ENCODE measurements at regions not wholly inside any gene's neighbourhood (a gene's known extent, or its start where the extent isn't known, plus 50 kb on each side); places are given as distances from the start of the nearest gene placed in this dataset.

- no peak for DNase-seq
- in situ Hi-C loops (cut with HindIII; ENCODE audit: low pct_ligation_motif_present, low pct_unique_long_range_greater_than_20kb, low sequenced_read_pairs), result no loop called here
These were observed 248.3 kb downstream of the DHX35 start for GRCh38 chr20:39210341-39211036.

- DNase-seq, result no peak
- in situ Hi-C loops (cut with HindIII; ENCODE audit: low pct_ligation_motif_present, low pct_unique_long_range_greater_than_20kb, low sequenced_read_pairs), result no loop called here
These were observed 244.9 kb downstream of the DHX35 start for GRCh38 chr20:39206899-39207564.

DNA sequence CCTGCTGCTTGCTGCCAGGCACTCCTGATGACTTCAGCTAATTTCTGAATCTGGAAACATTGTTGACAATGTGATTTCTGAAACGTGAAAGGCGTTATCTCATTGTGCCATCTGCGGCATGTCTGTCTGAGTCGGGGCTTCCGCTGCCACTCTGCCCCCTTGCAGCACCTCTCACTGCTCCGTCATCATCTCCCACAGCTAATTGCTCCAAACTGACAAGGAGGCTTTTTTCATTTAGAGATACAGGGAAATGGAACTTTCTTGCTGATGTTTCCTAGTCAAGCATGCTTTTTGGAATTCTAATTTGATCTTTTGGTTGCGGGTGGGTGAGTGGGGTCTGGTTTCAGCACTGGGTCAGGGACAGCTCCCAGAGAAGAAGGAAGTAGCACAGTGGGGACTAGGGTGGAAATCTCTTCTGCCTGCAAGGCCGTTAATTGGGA is 233.5 kb downstream of the DHX35 start:
- DNase-seq, result no peak
- in situ Hi-C loops (cut with HindIII; ENCODE audit: low pct_ligation_motif_present, low pct_unique_long_range_greater_than_20kb, low sequenced_read_pairs), result no loop called here

DNA sequence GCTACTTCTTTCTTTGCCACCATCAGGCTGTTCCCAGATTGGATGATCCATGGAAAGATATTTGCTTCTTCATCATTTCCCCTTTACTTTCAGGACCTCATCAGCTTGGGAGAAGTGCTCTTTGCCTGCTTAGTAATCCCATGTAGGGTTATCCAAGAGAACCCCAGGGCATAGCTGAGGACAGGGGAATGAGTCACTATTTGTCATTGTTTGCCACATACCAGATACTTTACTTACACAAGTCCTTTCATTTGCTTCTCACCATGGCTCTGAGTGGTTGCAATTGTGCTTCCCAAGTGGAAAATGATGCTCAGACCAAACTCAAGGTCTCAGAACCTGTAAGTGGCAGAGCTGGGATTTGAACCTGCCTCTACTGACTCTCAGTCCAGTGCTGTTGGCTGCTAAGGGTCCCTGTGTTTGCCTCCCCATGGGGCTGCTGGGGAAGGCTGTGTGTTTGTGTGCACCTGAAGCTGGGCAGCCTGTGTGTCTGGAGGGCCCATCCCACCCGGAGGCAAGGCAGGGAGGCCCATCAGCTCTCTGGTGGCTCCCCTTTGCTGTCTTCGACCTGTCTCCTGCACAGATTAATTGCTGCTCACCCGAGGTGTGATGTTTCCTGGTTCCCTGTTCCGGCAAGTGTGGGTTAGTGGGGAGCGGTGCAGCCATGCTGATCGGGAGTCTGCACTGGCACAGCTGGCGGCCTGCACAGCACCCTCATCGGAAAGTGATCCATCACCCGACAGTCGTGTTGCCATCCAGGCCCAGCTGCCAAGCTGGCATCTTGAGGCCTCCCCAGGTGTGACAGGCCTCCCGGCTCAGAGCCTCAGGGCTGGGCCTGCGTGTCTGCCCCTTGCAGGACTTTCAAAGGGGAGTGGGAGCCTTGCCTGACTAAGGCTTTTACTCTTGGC is 228.8 kb downstream of the DHX35 start:
- in situ Hi-C loops (cut with HindIII; ENCODE audit: low pct_ligation_motif_present, low pct_unique_long_range_greater_than_20kb, low sequenced_read_pairs), result no loop called here
- DNase-seq, result no peak

GRCh38 chr20:39188266-39188765 is 226.2 kb downstream of the DHX35 start:
- in situ Hi-C loops (cut with HindIII; ENCODE audit: low pct_ligation_motif_present, low pct_unique_long_range_greater_than_20kb, low sequenced_read_pairs), result no loop called here
- no peak for DNase-seq

DNA sequence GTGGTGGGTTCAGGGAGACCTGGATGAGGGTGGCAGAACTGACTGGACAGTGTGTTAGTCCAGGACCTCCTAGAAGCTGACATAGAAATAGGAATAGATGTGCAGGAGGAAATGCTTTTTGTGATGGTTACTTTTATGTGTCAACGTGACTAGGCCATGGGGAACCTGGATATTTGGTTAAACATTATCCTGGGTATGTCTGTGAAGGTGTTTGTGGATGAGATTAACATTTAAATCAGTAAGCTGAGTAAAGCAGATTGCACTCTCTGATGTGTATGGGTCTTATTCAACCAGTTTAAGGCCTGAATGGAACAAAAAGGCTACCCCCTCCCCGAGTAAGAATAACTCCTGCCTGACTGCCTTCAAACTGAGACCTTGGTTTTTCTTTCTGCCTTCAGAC is 219.3 kb downstream of the DHX35 start:
- in situ Hi-C loops (cut with HindIII; ENCODE audit: low pct_ligation_motif_present, low pct_unique_long_range_greater_than_20kb, low sequenced_read_pairs), result no loop called here
- no peak for DNase-seq

DNA sequence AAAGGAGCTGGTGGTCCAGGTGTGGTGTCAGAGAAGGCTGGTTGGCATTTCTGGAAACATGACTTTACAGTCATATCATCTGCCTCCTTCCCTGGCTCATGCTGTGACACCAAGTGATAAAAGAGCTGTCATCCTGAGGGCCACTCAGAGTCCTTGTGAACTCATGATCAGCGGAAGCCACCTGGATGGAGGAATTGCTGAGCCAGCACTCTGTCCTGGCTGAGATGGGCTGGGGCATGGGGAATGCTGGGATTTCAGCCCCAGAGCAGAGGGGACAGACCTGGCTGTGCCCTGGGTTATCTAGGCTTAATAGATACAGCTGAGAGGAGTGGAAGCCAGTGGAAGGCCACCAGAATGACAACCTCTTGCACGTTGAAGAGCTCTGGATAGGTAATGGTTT is 214.3 kb downstream of the DHX35 start:
- no peak for DNase-seq
- in situ Hi-C loops (cut with HindIII; ENCODE audit: low pct_ligation_motif_present, low pct_unique_long_range_greater_than_20kb, low sequenced_read_pairs), result no loop called here

GRCh38 chr20:39170896-39171463 is 208.8 kb downstream of the DHX35 start:
- DNase-seq, result no peak
- in situ Hi-C loops (cut with HindIII; ENCODE audit: low pct_ligation_motif_present, low pct_unique_long_range_greater_than_20kb, low sequenced_read_pairs), result no loop called here

DNA sequence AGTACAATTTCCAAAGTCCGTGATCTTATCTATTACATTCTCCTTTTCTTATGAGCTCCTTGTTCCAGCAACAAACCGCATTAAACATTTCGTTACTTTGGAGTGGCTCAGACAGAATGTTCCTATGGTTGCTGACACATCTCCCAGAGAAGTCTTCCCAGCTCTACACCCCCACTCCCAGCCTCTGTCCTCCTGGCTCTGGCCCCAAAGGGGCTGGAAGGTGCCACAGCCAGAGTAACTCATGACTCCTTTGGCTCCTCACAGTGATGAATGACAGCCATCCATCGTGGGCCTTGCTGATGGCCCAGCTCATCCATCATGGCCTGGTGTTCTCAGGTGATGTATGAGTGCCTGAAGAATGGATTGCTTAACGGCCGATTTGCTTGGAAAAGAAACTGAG is 203.0 kb downstream of the DHX35 start:
- no peak for DNase-seq
- in situ Hi-C loops (cut with HindIII; ENCODE audit: low pct_ligation_motif_present, low pct_unique_long_range_greater_than_20kb, low sequenced_read_pairs), result no loop called here

GRCh38 chr20:39164642-39165041 is 202.5 kb downstream of the DHX35 start:
- no peak for DNase-seq
- in situ Hi-C loops (cut with HindIII; ENCODE audit: low pct_ligation_motif_present, low pct_unique_long_range_greater_than_20kb, low sequenced_read_pairs), result no loop called here

DNA sequence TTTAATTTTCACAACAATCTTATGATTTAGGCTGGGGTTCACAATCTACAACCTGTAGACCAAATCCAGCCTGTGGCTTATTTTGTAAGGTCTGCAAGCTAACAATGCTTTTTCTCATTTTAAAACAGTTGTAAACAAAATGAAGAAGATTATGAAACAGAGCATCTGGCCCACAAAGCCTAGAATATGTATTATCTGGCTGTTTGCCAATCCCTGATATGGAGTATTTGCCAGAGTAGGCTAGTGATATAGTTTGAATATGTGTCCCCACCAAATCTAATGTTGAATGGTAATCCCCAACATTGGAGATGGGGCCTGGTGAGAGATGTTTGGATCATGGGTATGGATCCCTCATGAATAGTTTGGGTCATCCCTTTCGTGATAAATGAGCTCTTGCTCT is 201.8 kb downstream of the DHX35 start:
- in situ Hi-C loops (cut with HindIII; ENCODE audit: low pct_ligation_motif_present, low pct_unique_long_range_greater_than_20kb, low sequenced_read_pairs), result no loop called here
- DNase-seq, result no peak

DNA sequence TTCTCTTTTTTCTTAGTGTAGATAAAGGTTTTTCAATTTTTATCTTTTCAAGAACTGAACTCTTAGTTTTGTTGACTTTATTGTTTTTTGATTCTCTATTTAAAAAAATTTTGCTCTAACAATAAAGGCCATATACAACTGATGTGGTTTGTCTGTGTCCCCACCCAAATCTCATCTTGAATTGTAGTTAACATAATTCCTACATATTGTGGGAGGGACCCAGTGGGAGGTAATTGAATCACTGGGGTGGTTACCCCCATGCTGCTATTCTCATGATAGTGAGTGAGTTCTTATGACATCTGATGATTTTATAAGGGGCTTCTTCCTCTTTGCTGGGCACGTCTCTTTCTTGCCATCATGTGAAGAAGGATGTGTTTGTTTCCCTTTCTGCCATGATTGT is 199.8 kb downstream of the DHX35 start:
- in situ Hi-C loops (cut with HindIII; ENCODE audit: low pct_ligation_motif_present, low pct_unique_long_range_greater_than_20kb, low sequenced_read_pairs), result no loop called here
- DNase-seq, result no peak

- DNase-seq, result no peak
- in situ Hi-C loops (cut with HindIII; ENCODE audit: low pct_ligation_motif_present, low pct_unique_long_range_greater_than_20kb, low sequenced_read_pairs), result no loop called here
These were observed 193.8 kb downstream of the DHX35 start for GRCh38 chr20:39155971-39156370.

- in situ Hi-C loops (cut with HindIII; ENCODE audit: low pct_ligation_motif_present, low pct_unique_long_range_greater_than_20kb, low sequenced_read_pairs), result no loop called here
These were observed 190.6 kb downstream of the DHX35 start for GRCh38 chr20:39152742-39153141.

GRCh38 chr20:39152126-39152525 is 190.0 kb downstream of the DHX35 start:
- in situ Hi-C loops (cut with HindIII; ENCODE audit: low pct_ligation_motif_present, low pct_unique_long_range_greater_than_20kb, low sequenced_read_pairs), result no loop called here
- DNase-seq, result no peak

More at GRCh38 chr20:39152742-39153141, 190.6 kb downstream of the DHX35 start:
- no peak for DNase-seq

- in situ Hi-C loops (cut with HindIII; ENCODE audit: low pct_ligation_motif_present, low pct_unique_long_range_greater_than_20kb, low sequenced_read_pairs), result no loop called here
- DNase-seq, result no peak
These were observed 188.4 kb downstream of the DHX35 start for GRCh38 chr20:39150501-39150900.

GRCh38 chr20:39146394-39146793 is 184.2 kb downstream of the DHX35 start:
- in situ Hi-C loops (cut with HindIII; ENCODE audit: low pct_ligation_motif_present, low pct_unique_long_range_greater_than_20kb, low sequenced_read_pairs), result no loop called here
- no peak for DNase-seq

DNA sequence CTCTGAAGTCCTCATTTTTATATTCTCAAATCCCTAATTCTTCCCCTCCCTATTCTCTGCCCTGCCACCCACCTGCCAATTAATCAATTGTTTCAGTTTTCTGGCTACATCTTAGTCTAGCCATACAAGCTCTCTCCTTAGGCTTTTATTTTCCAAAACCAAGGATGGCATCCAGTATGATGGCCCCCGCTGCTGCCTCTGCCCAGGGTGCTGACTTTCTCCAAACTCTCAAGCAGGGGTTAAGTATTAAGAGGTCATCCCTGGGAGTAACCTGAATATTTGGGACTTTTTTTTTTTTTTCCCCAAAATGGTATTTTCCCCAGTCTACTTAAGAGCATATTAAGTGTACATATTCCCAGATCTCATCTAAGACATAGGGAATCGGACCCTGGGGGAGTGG is 183.8 kb downstream of the DHX35 start:
- in situ Hi-C loops (cut with HindIII; ENCODE audit: low pct_ligation_motif_present, low pct_unique_long_range_greater_than_20kb, low sequenced_read_pairs), result no loop called here
- no peak for DNase-seq

GRCh38 chr20:39144757-39145156 is 182.6 kb downstream of the DHX35 start:
- DNase-seq, result no peak
- in situ Hi-C loops (cut with HindIII; ENCODE audit: low pct_ligation_motif_present, low pct_unique_long_range_greater_than_20kb, low sequenced_read_pairs), result no loop called here
